Osteocyte (in vitro differentiated cells): ENCODE measurements at regions not wholly inside any gene's neighbourhood (a gene's known extent, or its start where the extent isn't known, plus 50 kb on each side); places are given as distances from the start of the nearest gene placed in this dataset.
"Not testable (repeated sequence)": the region's sequence is repeated elsewhere in the genome, so short reads cannot be mapped to it uniquely, and the experiment has no call there.

Experiments used
- DNase-seq: peaks from one replicate; pipeline ENCODE4 v3.0.0; 2021; ENCODE audit warnings: mixed read lengths; ENCODE audit not compliant: unreplicated experiment; ENCODE audit errors: extremely low spot score
- H3K27ac Mint-ChIP-seq: one replicate; pipeline ENCODE4 v1.8.0; 2021; ENCODE audit warnings: mild to moderate bottlenecking, mixed read lengths; ENCODE audit not compliant: unreplicated experiment
- H3K27me3 Mint-ChIP-seq: one replicate; pipeline ENCODE4 v1.8.0; 2021; ENCODE audit warnings: mixed read lengths; ENCODE audit not compliant: unreplicated experiment
- H3K36me3 Mint-ChIP-seq: one replicate; pipeline ENCODE4 v1.8.0; 2021; ENCODE audit warnings: mixed read lengths; ENCODE audit not compliant: unreplicated experiment
- H3K4me1 Mint-ChIP-seq: one replicate; pipeline ENCODE4 v1.8.0; 2021; ENCODE audit warnings: mixed read lengths; ENCODE audit not compliant: unreplicated experiment
- H3K4me3 Mint-ChIP-seq: one replicate; pipeline ENCODE4 v1.8.0; 2021; ENCODE audit warnings: mild to moderate bottlenecking, moderate library complexity, mixed read lengths; ENCODE audit not compliant: unreplicated experiment
- H3K9me3 Mint-ChIP-seq: one replicate; pipeline ENCODE4 v1.8.0; 2021; ENCODE audit warnings: mixed read lengths; ENCODE audit not compliant: unreplicated experiment
- CTCF ChIP-seq: fragments of 200-600 bp; sonication (generic); IDR thresholded peaks from 2 replicates; pipeline ENCODE4 v1.5.0; 2021; ENCODE audit warnings: antibody characterized with exemption, mild to moderate bottlenecking, moderate library complexity

- peaks cover 2% of the 10 kb centered on the region for H3K4me1 Mint-ChIP-seq
- TF ChIP-seq CTCF = no peak
- no peak for DNase-seq
- H3K27ac Mint-ChIP-seq = no peak overlapping the region
- H3K27me3 Mint-ChIP-seq = peaks cover 21% of the 10 kb centered on the region
- H3K36me3 Mint-ChIP-seq = no peaks in the 10 kb centered on the region
- no peaks in the 10 kb centered on the region for H3K9me3 Mint-ChIP-seq
- no peak overlapping the region for H3K4me3 Mint-ChIP-seq
These were observed 63.0 kb upstream of the MKI67 start for GRCh38 chr10:128189176-128189575.

- Mint-ChIP-seq H3K4me3 (no peak overlapping the region), H3K27me3 (peaks cover 15% of the 10 kb centered on the region), H3K36me3 (no peaks in the 10 kb centered on the region), H3K9me3 (no peaks in the 10 kb centered on the region), H3K4me1 (peaks cover 2% of the 10 kb centered on the region), H3K27ac (no peak overlapping the region)
- no peak for TF ChIP-seq CTCF
- DNase-seq = no peak
These were observed 65.6 kb upstream of the MKI67 start for GRCh38 chr10:128191847-128192246.

- not testable (repeated sequence) for DNase-seq, H3K27ac Mint-ChIP-seq, H3K36me3 Mint-ChIP-seq
These were observed 75.6 kb upstream of the MKI67 start for GRCh38 chr10:128201826-128202225.

GRCh38 chr10:128203028-128203427 lies 76.8 kb upstream of the MKI67 start:
- no peak for TF ChIP-seq CTCF
- Mint-ChIP-seq H3K4me1 (no peaks in the 10 kb centered on the region), H3K36me3 (no peaks in the 10 kb centered on the region), H3K27ac (no peak overlapping the region), H3K4me3 (no peak overlapping the region), H3K27me3 (no peaks in the 10 kb centered on the region), H3K9me3 (no peaks in the 10 kb centered on the region)
- DNase-seq = no peak

More at GRCh38 chr10:128201826-128202225, 75.6 kb upstream of the MKI67 start:
- not testable (repeated sequence) for H3K9me3 Mint-ChIP-seq, H3K4me3 Mint-ChIP-seq, H3K27me3 Mint-ChIP-seq, H3K4me1 Mint-ChIP-seq

GRCh38 chr10:128205591-128205990 lies 79.4 kb upstream of the MKI67 start:
- not testable (repeated sequence) for H3K9me3 Mint-ChIP-seq, H3K27me3 Mint-ChIP-seq, H3K4me3 Mint-ChIP-seq, DNase-seq, H3K27ac Mint-ChIP-seq, H3K4me1 Mint-ChIP-seq, H3K36me3 Mint-ChIP-seq

GRCh38 chr10:128206676-128207075 lies 80.5 kb upstream of the MKI67 start:
- no peak for DNase-seq
- no peaks in the 10 kb centered on the region for H3K27me3 Mint-ChIP-seq
- H3K36me3 Mint-ChIP-seq = no peaks in the 10 kb centered on the region
- H3K4me3 Mint-ChIP-seq = no peak overlapping the region
- peaks cover 2% of the 10 kb centered on the region for H3K4me1 Mint-ChIP-seq
- H3K9me3 Mint-ChIP-seq = no peaks in the 10 kb centered on the region
- no peak overlapping the region for H3K27ac Mint-ChIP-seq
- TF ChIP-seq CTCF = no peak
